ENCODE measurements at regions not wholly inside any gene's neighbourhood (a gene's known extent, or its start where the extent isn't known, plus 50 kb on each side); places are given as distances from the start of the nearest gene placed in this dataset.

GRCh38 chr3:153003862-153004261, 158.2 kb upstream of the RAP2B start:
- no peak for TF ChIP-seq CTCF (IDR thresholded peaks at IDR 0.05)
- Mint-ChIP-seq H3K27ac (ENCODE audit: unreplicated experiment) (no peak overlapping the region), H3K4me1 (ENCODE audit: low read depth) (no peaks in the 10 kb centered on the region), H3K4me3 (ENCODE audit: unreplicated experiment) (no peak overlapping the region), H3K36me3 (ENCODE audit: low read depth) (no peaks in the 10 kb centered on the region), H3K27me3 (ENCODE audit: low read depth) (no peaks in the 10 kb centered on the region), H3K9me3 (ENCODE audit: low read depth) (no peaks in the 10 kb centered on the region)
- no peak for DNase-seq (ENCODE audit: low spot score)

- no peak for TF ChIP-seq CTCF (IDR thresholded peaks at IDR 0.05)
- no peaks in the 10 kb centered on the region for H3K4me1 Mint-ChIP-seq (ENCODE audit: low read depth)
- H3K4me3 Mint-ChIP-seq (ENCODE audit: unreplicated experiment), result no peak overlapping the region
- DNase-seq (ENCODE audit: low spot score), result no peak
- H3K27me3 Mint-ChIP-seq (ENCODE audit: low read depth), result peaks cover 3% of the 10 kb centered on the region
- no peaks in the 10 kb centered on the region for H3K36me3 Mint-ChIP-seq (ENCODE audit: low read depth)
- no peaks in the 10 kb centered on the region for H3K9me3 Mint-ChIP-seq (ENCODE audit: low read depth)
- H3K27ac Mint-ChIP-seq (ENCODE audit: unreplicated experiment), result no peak overlapping the region
Observed at GRCh38 chr3:153008226-153008625, 153.8 kb upstream of the RAP2B start.

- Mint-ChIP-seq H3K36me3 (ENCODE audit: low read depth) (no peaks in the 10 kb centered on the region), H3K4me3 (ENCODE audit: unreplicated experiment) (no peak overlapping the region), H3K27me3 (ENCODE audit: low read depth) (peaks cover 22% of the 10 kb centered on the region), H3K27ac (ENCODE audit: unreplicated experiment) (no peak overlapping the region), H3K4me1 (ENCODE audit: low read depth) (no peaks in the 10 kb centered on the region), H3K9me3 (ENCODE audit: low read depth) (no peaks in the 10 kb centered on the region)
- no peak for DNase-seq (ENCODE audit: low spot score)
- no peak for TF ChIP-seq CTCF (IDR thresholded peaks at IDR 0.05)
Observed at GRCh38 chr3:153023896-153024295, 138.1 kb upstream of the RAP2B start.

- H3K27me3 Mint-ChIP-seq (ENCODE audit: low read depth), result peaks cover 9% of the 10 kb centered on the region
- no peak for DNase-seq (ENCODE audit: low spot score)
- H3K36me3 Mint-ChIP-seq (ENCODE audit: low read depth), result no peaks in the 10 kb centered on the region
- peak; percentile 94 for TF ChIP-seq CTCF (IDR thresholded peaks at IDR 0.05)
- no peak overlapping the region for H3K4me3 Mint-ChIP-seq (ENCODE audit: unreplicated experiment)
- H3K27ac Mint-ChIP-seq (ENCODE audit: unreplicated experiment), result no peak overlapping the region
- H3K9me3 Mint-ChIP-seq (ENCODE audit: low read depth), result no peaks in the 10 kb centered on the region
- H3K4me1 Mint-ChIP-seq (ENCODE audit: low read depth), result peaks cover 5% of the 10 kb centered on the region
Observed at GRCh38 chr3:153026026-153026425, 136.0 kb upstream of the RAP2B start.

GRCh38 chr3:153028381-153028780, 133.6 kb upstream of the RAP2B start:
- no peak for TF ChIP-seq CTCF (IDR thresholded peaks at IDR 0.05)
- DNase-seq (ENCODE audit: low spot score), result no peak
- Mint-ChIP-seq H3K4me3 (ENCODE audit: unreplicated experiment) (no peak overlapping the region), H3K4me1 (ENCODE audit: low read depth) (peaks cover 5% of the 10 kb centered on the region), H3K9me3 (ENCODE audit: low read depth) (no peaks in the 10 kb centered on the region), H3K36me3 (ENCODE audit: low read depth) (no peaks in the 10 kb centered on the region), H3K27ac (ENCODE audit: unreplicated experiment) (no peak overlapping the region), H3K27me3 (ENCODE audit: low read depth) (peaks cover 6% of the 10 kb centered on the region)
